OCI-LY3 (cell line): ENCODE measurements at regions not wholly inside any gene's neighbourhood (a gene's known extent, or its start where the extent isn't known, plus 50 kb on each side); places are given as distances from the start of the nearest gene placed in this dataset.

Experiments
- H2AFZ ChIP-seq: fragments of 200-600, 300-600 bp; shearing (Covaris generic); 2 replicates; pipeline ENCODE4 v1.6.0; 2014; ENCODE audit warnings: antibody characterized with exemption, low read depth, low read length
- H3K27ac ChIP-seq: fragments of 200-600, 300-600 bp; sonication (generic); 2 replicates; pipeline ENCODE4 v1.5.1; 2014; ENCODE audit warnings: mild to moderate bottlenecking, low read length, moderate library complexity, mixed read lengths
- H3K27me3 ChIP-seq: fragments of 200-600, 300-600 bp; sonication (generic); 2 replicates; pipeline ENCODE4 v1.6.1; 2014; ENCODE audit warnings: low read depth, low read length, mixed read lengths
- H3K36me3 ChIP-seq: fragments of 200-600, 300-600 bp; sonication (generic); replicated peaks from 2 replicates; pipeline ENCODE3; 2014; ENCODE audit warnings: low read depth, low read length, mixed read lengths
- H3K4me1 ChIP-seq: fragments of 300-600, 200-600 bp; sonication (generic); 2 replicates; pipeline ENCODE4 v1.6.1; 2014; ENCODE audit warnings: low read length, mixed read lengths
- H3K4me2 ChIP-seq: fragments of 200-600, 300-600 bp; sonication (generic); 2 replicates; pipeline ENCODE4 v1.6.1; 2014; ENCODE audit warnings: low read length, mixed read lengths
- H3K4me3 ChIP-seq: fragments of 300-600, 200-600 bp; sonication (generic); 2 replicates; pipeline ENCODE4 v1.5.1; 2014; ENCODE audit warnings: antibody characterized with exemption, mild to moderate bottlenecking, low read length, moderate library complexity
- H3K79me2 ChIP-seq: fragments of 300-600, 200-600 bp; shearing (Covaris generic); 2 replicates; pipeline ENCODE4 v1.6.1; 2014; ENCODE audit warnings: mild to moderate bottlenecking, low read length, mixed read lengths
- H3K9ac ChIP-seq: fragments of 300-600, 200-600 bp; shearing (Covaris generic); 2 replicates; pipeline ENCODE4 v1.6.0; 2014; ENCODE audit warnings: mild to moderate bottlenecking, low read length, moderate library complexity
- H3K9me3 ChIP-seq: fragments of 200-600, 300-600 bp; shearing (Covaris generic); 2 replicates; pipeline ENCODE4 v1.6.1; 2014; ENCODE audit warnings: low read length, mixed read lengths; ENCODE audit not compliant: insufficient read depth
- H4K20me1 ChIP-seq: fragments of 200-600, 300-600 bp; sonication (generic); 2 replicates; pipeline ENCODE4 v1.6.1; 2016; ENCODE audit warnings: low read length, mixed read lengths; ENCODE audit not compliant: insufficient read depth
- EZH2phosphoT487 ChIP-seq: fragments of 200-600 bp; shearing (Covaris generic); IDR thresholded peaks from 2 replicates; pipeline ENCODE4 v1.6.1; 2018; ENCODE audit warnings: antibody characterized with exemption, mixed run types, low read depth
- TF ChIP-seq, protein P1 (sequence below): fragments of 200-600, 300-600 bp; sonication (generic); IDR thresholded peaks from 2 replicates; pipeline ENCODE4 v1.5.1; 2014; ENCODE audit warnings: antibody characterized with exemption, low read length, low read depth

DNA sequence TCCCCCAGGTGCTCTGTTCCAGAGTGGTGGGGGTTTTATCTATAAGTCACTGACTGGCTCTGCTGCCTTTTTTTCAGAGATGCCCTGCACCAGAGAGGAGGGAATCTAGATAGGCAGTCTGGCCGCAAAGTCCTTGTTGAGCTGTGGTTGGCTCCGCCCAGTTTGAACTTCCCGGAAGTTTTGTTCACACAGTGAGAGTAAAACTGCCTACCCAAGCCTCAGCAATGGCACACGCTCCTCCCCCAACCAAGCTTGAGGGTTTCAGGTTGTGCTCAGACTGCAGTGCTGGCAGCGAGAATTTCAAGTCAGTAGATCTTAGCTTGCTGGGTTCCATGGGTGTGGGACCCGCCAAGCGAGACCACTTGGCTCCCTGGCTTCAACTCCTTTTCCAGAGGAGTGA is 1428.6 kb downstream of the MAT2B start:
- Histone ChIP-seq H3K4me1 (no peaks in the 10 kb centered on the region), H3K9ac (no peak overlapping the region), H3K36me3 (no peaks in the 10 kb centered on the region), H3K79me2 (no peaks in the 10 kb centered on the region), H3K27me3 (no peaks in the 10 kb centered on the region), H4K20me1 (no peaks in the 10 kb centered on the region), H3K4me3 (no peak overlapping the region), H3K9me3 (no peaks in the 10 kb centered on the region), H2AFZ (no peak overlapping the region), H3K4me2 (no peak overlapping the region), H3K27ac (no peak overlapping the region)
- TF ChIP-seq, protein P1, sequence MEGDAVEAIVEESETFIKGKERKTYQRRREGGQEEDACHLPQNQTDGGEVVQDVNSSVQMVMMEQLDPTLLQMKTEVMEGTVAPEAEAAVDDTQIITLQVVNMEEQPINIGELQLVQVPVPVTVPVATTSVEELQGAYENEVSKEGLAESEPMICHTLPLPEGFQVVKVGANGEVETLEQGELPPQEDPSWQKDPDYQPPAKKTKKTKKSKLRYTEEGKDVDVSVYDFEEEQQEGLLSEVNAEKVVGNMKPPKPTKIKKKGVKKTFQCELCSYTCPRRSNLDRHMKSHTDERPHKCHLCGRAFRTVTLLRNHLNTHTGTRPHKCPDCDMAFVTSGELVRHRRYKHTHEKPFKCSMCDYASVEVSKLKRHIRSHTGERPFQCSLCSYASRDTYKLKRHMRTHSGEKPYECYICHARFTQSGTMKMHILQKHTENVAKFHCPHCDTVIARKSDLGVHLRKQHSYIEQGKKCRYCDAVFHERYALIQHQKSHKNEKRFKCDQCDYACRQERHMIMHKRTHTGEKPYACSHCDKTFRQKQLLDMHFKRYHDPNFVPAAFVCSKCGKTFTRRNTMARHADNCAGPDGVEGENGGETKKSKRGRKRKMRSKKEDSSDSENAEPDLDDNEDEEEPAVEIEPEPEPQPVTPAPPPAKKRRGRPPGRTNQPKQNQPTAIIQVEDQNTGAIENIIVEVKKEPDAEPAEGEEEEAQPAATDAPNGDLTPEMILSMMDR = no peak
- TF ChIP-seq EZH2phosphoT487 = no peak

DNA sequence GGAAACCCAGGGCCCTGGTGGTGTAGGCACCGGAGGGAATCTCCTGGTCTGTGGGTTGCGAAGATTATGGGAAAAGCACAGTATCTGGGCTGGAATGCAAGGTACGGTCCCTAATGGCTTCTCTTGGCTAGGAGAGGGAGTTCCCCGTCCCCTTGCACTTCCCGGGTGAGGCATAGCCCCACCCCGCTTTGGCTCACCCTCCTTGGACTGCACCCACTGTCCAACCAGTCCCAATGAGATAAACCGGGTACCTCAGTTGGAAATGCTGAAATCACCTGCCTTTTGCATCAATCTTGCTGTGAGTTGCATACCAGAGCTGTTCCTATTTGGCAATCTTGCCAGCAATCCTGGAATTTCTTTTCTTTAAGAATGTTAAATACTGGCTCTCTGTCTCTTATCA is 1429.1 kb downstream of the MAT2B start:
- Histone ChIP-seq H3K9me3 (no peaks in the 10 kb centered on the region), H4K20me1 (no peaks in the 10 kb centered on the region), H3K4me1 (no peaks in the 10 kb centered on the region), H3K9ac (no peak overlapping the region), H3K36me3 (no peaks in the 10 kb centered on the region), H3K79me2 (no peaks in the 10 kb centered on the region), H2AFZ (no peak overlapping the region), H3K27ac (no peak overlapping the region), H3K4me2 (no peak overlapping the region), H3K27me3 (no peaks in the 10 kb centered on the region), H3K4me3 (no peak overlapping the region)
- no peak for TF ChIP-seq EZH2phosphoT487
- TF ChIP-seq, protein P1 = no peak

DNA sequence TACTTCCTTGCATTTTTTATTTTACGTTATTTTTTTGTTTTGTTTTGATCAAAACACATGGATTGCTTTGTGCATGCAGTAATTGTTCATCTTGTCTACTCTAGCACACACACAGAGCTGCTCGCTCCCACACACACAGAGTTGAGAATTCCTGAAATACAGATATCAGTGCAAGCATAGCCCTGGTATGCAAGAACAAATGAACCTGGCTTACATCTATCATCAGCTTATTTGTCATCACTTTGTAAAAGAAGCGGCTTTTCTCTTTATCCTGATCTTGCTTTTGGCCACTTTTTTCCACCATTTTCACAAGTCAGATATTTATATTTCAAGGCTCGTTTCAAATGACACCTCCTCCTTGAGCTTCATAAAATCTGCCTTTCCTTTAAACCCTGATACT is 1435.7 kb downstream of the MAT2B start:
- no peak overlapping the region for H3K9ac ChIP-seq
- H3K4me3 ChIP-seq = no peak overlapping the region
- no peak overlapping the region for H3K27ac ChIP-seq
- no peaks in the 10 kb centered on the region for H4K20me1 ChIP-seq
- H3K36me3 ChIP-seq = no peaks in the 10 kb centered on the region
- H3K4me2 ChIP-seq = no peak overlapping the region
- no peaks in the 10 kb centered on the region for H3K4me1 ChIP-seq
- no peaks in the 10 kb centered on the region for H3K9me3 ChIP-seq
- H3K79me2 ChIP-seq = no peaks in the 10 kb centered on the region
- no peak overlapping the region for H2AFZ ChIP-seq
- no peak for TF ChIP-seq EZH2phosphoT487
- TF ChIP-seq, protein P1 = no peak
- H3K27me3 ChIP-seq = no peaks in the 10 kb centered on the region

DNA sequence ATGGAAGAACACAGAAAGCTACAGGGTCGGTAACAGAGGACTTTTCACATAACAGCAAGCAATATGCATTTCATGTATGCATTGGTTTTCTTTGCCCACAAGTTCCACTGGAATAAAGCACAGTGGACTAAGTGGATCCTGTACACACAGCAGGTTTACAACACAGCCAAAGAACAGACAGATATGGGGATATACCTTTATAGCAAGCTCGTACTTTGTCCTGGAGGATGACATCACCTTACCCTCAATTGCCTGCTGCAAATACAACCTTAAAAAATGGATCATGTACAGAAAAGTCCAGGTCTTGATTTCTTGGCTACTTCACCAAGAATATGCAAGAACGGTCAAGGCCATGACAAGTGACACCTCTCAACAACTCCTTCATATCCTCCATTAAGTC is 1445.5 kb downstream of the MAT2B start:
- Histone ChIP-seq H4K20me1 (no peaks in the 10 kb centered on the region), H3K9me3 (no peaks in the 10 kb centered on the region), H3K27me3 (no peaks in the 10 kb centered on the region), H3K4me1 (no peaks in the 10 kb centered on the region), H3K4me2 (no peak overlapping the region), H3K9ac (no peak overlapping the region), H3K27ac (no peak overlapping the region), H2AFZ (no peak overlapping the region), H3K4me3 (no peak overlapping the region), H3K79me2 (no peaks in the 10 kb centered on the region), H3K36me3 (no peaks in the 10 kb centered on the region)
- TF ChIP-seq EZH2phosphoT487 = no peak
- TF ChIP-seq, protein P1 = no peak
